Spleen (tissue), 11 donors: ENCODE measurements at regions not wholly inside any gene's neighbourhood (a gene's known extent, or its start where the extent isn't known, plus 50 kb on each side); places are given as distances from the start of the nearest gene placed in this dataset.

Source experiments
- DNase-seq: peaks from one replicate; pipeline ENCODE4 v3.0.0-alpha.2; 2020
- H3K27ac ChIP-seq, 8 donors: fragments of 200-600 bp; sonication (generic) in 7 of 8; 1 replicate in 4 of 8; 2 replicates in 4 of 8; pipeline versions ENCODE4 v1.5.0 to v1.8.0; 2016 to 2021; ENCODE audit warnings: inconsistent platforms in 4 of 8, mild to moderate bottlenecking in 4 of 8, moderate library complexity in 1 of 8
- H3K27me3 ChIP-seq, 7 donors: fragments of 200-600 bp; sonication (generic) in 6 of 7; replicated peaks in 1 of 7; 1 replicate in 4 of 7; 2 replicates in 3 of 7; pipeline versions ENCODE4 v1.5.0 to v1.8.0; 2016 to 2021; ENCODE audit warnings: inconsistent platforms in 3 of 7, mild to moderate bottlenecking in 1 of 7
- H3K36me3 ChIP-seq, 6 donors: fragments of 200-600 bp; sonication (generic) in 5 of 6; 1 replicate in 4 of 6; 2 replicates in 2 of 6; pipeline versions ENCODE4 v1.5.0 to v1.8.0; 2016 to 2021; ENCODE audit warnings: inconsistent platforms in 2 of 6
- H3K4me1 ChIP-seq, 6 donors: fragments of 200-600 bp; sonication (generic) in 5 of 6; 1 replicate in 3 of 6; 2 replicates in 3 of 6; pipeline versions ENCODE4 v1.5.0 to v1.8.0; 2016 to 2021; ENCODE audit warnings: inconsistent platforms in 3 of 6
- H3K4me3 ChIP-seq, 8 donors: fragments of 200-600 bp; sonication (generic) in 7 of 8; 1 replicate in 4 of 8; 2 replicates in 4 of 8; pipeline versions ENCODE4 v1.5.0 to v1.8.0; 2016 to 2021; ENCODE audit warnings: inconsistent platforms in 4 of 8, mild to moderate bottlenecking in 4 of 8, moderate library complexity in 2 of 8
- H3K9me3 ChIP-seq, 8 donors: fragments of 200-600 bp; sonication (generic) in 7 of 8; 1 replicate in 4 of 8; 2 replicates in 4 of 8; pipeline versions ENCODE4 v1.5.0 to v1.8.0; 2016 to 2021; ENCODE audit warnings: inconsistent platforms in 4 of 8
- CTCF ChIP-seq, 11 experiments: fragments of 200-600 bp in 7 of 11; fragments of 450-650 bp in 4 of 11; sonication (generic) in 4 of 11; IDR thresholded peaks in 8 of 11; conservative IDR thresholded peaks in 3 of 11; 1 replicate in 7 of 11; 2 replicates in 4 of 11; pipeline versions ENCODE4 v1.4.0 to v1.8.0; 2016 to 2021; ENCODE audit warnings: antibody characterized with exemption in 11 of 11, inconsistent platforms in 4 of 11, mild to moderate bottlenecking in 1 of 11
- POLR2A ChIP-seq, 3 donors: fragments of 450-650 bp; IDR thresholded peaks; one replicate each; pipeline ENCODE4 v1.5.1; 2017; ENCODE audit warnings: antibody characterized with exemption in 3 of 3, mild to moderate bottlenecking in 1 of 3
- POLR2AphosphoS5 ChIP-seq, 3 donors: sonication (generic); formaldehyde crosslinking; IDR thresholded peaks; one replicate each; pipeline ENCODE4 v1.5.1; 2017; ENCODE audit warnings: antibody characterized with exemption in 3 of 3
- WGBS, 5 donors: extraction: QIAGEN DNeasy Blood & Tissue Kit in 3 of 5; methylation state at CpG; one replicate each; pipeline versions ENCODE4 v1.1.5 to v1.1.7; 2013 to 2018; 5-methylcytosine and 5-hydroxymethylcytosine counted together
- intact Hi-C: fragments of 100-400 bp; cut with DNase I; formaldehyde crosslinking; loops from one replicate; pipeline ENCODE4 v1.15.0; 2023; ENCODE audit warnings: low total_unique reads
- donor health status: healthy with polysubstance abuse.
- donor health status: DM: no; HTN: no; CAD: no; lungs with moderate emphysema.
- donor health status: DM: no; HTN: no; CAD: no.
- donor health status: Bipolar disorder and iron deficiency.
- donor health status: healthy.
- donor health status: DM: no; HTN: no; CAD: no.
- donor health status: DM: yes; HTN: yes; CAD: no.

- intact Hi-C loops, result no loop called here
- Histone ChIP-seq H3K36me3 (no peaks in the 10 kb centered on the region), H3K4me3 (no peak overlapping the region), H3K27me3 (no peaks in the 10 kb centered on the region), H3K9me3 (peaks cover 0 to 20% (median 9%) of the 10 kb centered on the region in 8 donors), H3K27ac (no peak overlapping the region), H3K4me1 (no peaks in the 10 kb centered on the region)
- DNase-seq, result no peak
- TF ChIP-seq POLR2AphosphoS5 (IDR thresholded peaks at IDR 0.05) (no peak), CTCF (IDR thresholded peaks at IDR 0.05 in 8 of 11, conservative IDR thresholded peaks at IDR 0.05 in 3 of 11) (no peak), POLR2A (IDR thresholded peaks at IDR 0.05) (no peak)
These were observed 1271.6 kb downstream of the NSUN3 start for GRCh38 chr3:95334461-95334860.

- no peak for DNase-seq
- Histone ChIP-seq H3K27ac (no peak overlapping the region), H3K36me3 (no peaks in the 10 kb centered on the region), H3K4me3 (no peak overlapping the region), H3K4me1 (no peaks in the 10 kb centered on the region), H3K9me3 (peaks cover 0 to 9% (median under 1%) of the 10 kb centered on the region in 8 donors), H3K27me3 (no peaks in the 10 kb centered on the region)
- TF ChIP-seq POLR2AphosphoS5 (IDR thresholded peaks at IDR 0.05), result no peak
- no peak for TF ChIP-seq POLR2A (IDR thresholded peaks at IDR 0.05)
- TF ChIP-seq CTCF (IDR thresholded peaks at IDR 0.05 in 8 of 11, conservative IDR thresholded peaks at IDR 0.05 in 3 of 11), result no peak
- intact Hi-C loops, result no loop called here
These were observed 1272.7 kb downstream of the NSUN3 start for GRCh38 chr3:95335517-95335916.

GRCh38 chr3:95338446-95338845 is 1275.6 kb downstream of the NSUN3 start:
- TF ChIP-seq POLR2AphosphoS5 (IDR thresholded peaks at IDR 0.05) (no peak), POLR2A (IDR thresholded peaks at IDR 0.05) (no peak), CTCF (IDR thresholded peaks at IDR 0.05 in 8 of 11, conservative IDR thresholded peaks at IDR 0.05 in 3 of 11) (no peak)
- WGBS, 5 donors, result 74 to 88% (median 81%) methylated on average over 1 of the region's 1 CpG
- Histone ChIP-seq H3K27me3 (no peaks in the 10 kb centered on the region), H3K4me3 (no peak overlapping the region), H3K27ac (no peak overlapping the region), H3K36me3 (no peaks in the 10 kb centered on the region), H3K4me1 (no peaks in the 10 kb centered on the region), H3K9me3 (peaks cover 0 to 7% (median 1%) of the 10 kb centered on the region in 8 donors)
- intact Hi-C loops, result no loop called here
- no peak for DNase-seq

GRCh38 chr3:95341314-95341713 is 1278.5 kb downstream of the NSUN3 start:
- Histone ChIP-seq H3K27ac (no peak overlapping the region), H3K4me1 (no peaks in the 10 kb centered on the region), H3K4me3 (no peak overlapping the region), H3K9me3 (peaks cover 0 to 5% (median 0%) of the 10 kb centered on the region in 8 donors), H3K27me3 (no peaks in the 10 kb centered on the region), H3K36me3 (no peaks in the 10 kb centered on the region)
- DNase-seq, result no peak
- no peak for TF ChIP-seq POLR2A (IDR thresholded peaks at IDR 0.05)
- TF ChIP-seq CTCF (IDR thresholded peaks at IDR 0.05 in 8 of 11, conservative IDR thresholded peaks at IDR 0.05 in 3 of 11), result no peak
- TF ChIP-seq POLR2AphosphoS5 (IDR thresholded peaks at IDR 0.05), result no peak
- whole genome bisulfite sequencing, 5 donors, result 69 to 83% (median 77%) methylated on average over 8 of the region's 8 CpGs
- intact Hi-C loops, result no loop called here
